Liver (tissue), 3 donors: ENCODE measurements at regions not wholly inside any gene's neighbourhood (a gene's known extent, or its start where the extent isn't known, plus 50 kb on each side); places are given as distances from the start of the nearest gene placed in this dataset.

Experiments
- ATF3 ChIP-seq: IDR thresholded peaks from 2 replicates; pipeline ENCODE4 v1.6.1; 2016; ENCODE audit warnings: antibody characterized with exemption
- FOXA1 ChIP-seq: IDR thresholded peaks from 2 replicates; pipeline ENCODE4 v1.6.1; 2016; ENCODE audit warnings: antibody characterized with exemption
- GABPA ChIP-seq, 2 donors: IDR thresholded peaks in 1 of 2; conservative IDR thresholded peaks in 1 of 2; 2 replicates each; pipeline ENCODE4 v1.6.1; 2016; ENCODE audit warnings: antibody characterized with exemption in 2 of 2, mild to moderate bottlenecking in 1 of 2, moderate library complexity in 1 of 2
- HNF4G ChIP-seq: IDR thresholded peaks from 2 replicates; pipeline ENCODE4 v1.6.1; 2016; ENCODE audit warnings: antibody characterized with exemption
- MAX ChIP-seq: IDR thresholded peaks from 2 replicates; pipeline ENCODE4 v1.6.1; 2016; ENCODE audit warnings: antibody characterized with exemption
- RAD21 ChIP-seq, 2 donors: IDR thresholded peaks; 2 replicates each; pipeline ENCODE4 v1.6.1; 2016; ENCODE audit warnings: antibody characterized with exemption in 2 of 2, mild to moderate bottlenecking in 2 of 2
- REST ChIP-seq: IDR thresholded peaks from 2 replicates; pipeline ENCODE4 v1.6.1; 2016; ENCODE audit warnings: antibody characterized with exemption, mild to moderate bottlenecking
- SP1 ChIP-seq: IDR thresholded peaks from 2 replicates; pipeline ENCODE4 v1.6.1; 2018; ENCODE audit warnings: antibody characterized with exemption, mild to moderate bottlenecking
- TAF1 ChIP-seq: conservative IDR thresholded peaks from 2 replicates; pipeline ENCODE4 v1.6.1; 2016; ENCODE audit warnings: antibody characterized with exemption, mild to moderate bottlenecking
- TF ChIP-seq, protein P1 (sequence below): fragments of 150-350 bp; IDR thresholded peaks from 2 replicates; pipeline ENCODE4 v1.5.1; 2017; ENCODE audit warnings: improper control_type of control experiment, low read depth, low read length; ENCODE audit not compliant: missing input control
- TF ChIP-seq, protein P2 (sequence below): IDR thresholded peaks from 2 replicates; pipeline ENCODE4 v1.6.1; 2016; ENCODE audit warnings: antibody characterized with exemption
- donor health status: healthy.
- donor health status: healthy.

DNA sequence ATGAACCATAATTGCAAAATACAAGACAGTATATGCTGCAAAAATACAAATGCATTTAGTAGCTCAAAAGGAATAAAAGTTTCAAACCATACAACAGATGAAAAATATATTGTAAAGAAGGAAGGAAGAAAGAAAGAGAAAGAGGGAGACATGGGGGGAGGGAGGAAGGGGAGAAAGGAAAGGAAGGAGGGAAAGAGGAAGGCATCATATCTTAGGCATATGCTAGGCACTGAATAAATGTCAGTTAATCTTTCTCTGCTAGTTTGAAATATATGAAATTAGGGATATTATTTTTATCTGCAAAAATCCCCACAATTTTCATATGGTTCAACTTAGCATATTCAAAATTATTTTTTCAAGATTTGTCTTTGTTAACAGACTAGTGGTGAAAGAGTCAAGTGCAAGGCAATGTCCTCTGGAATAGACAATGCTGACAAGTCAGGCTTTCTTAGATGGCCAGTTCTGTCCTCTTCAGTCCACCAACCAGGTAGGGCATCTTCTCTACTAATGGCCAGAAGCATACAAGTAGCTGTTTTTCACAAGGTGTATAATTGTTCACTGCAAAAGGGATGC is 506.4 kb downstream of the PRKD1 start:
- TF ChIP-seq, protein P1, sequence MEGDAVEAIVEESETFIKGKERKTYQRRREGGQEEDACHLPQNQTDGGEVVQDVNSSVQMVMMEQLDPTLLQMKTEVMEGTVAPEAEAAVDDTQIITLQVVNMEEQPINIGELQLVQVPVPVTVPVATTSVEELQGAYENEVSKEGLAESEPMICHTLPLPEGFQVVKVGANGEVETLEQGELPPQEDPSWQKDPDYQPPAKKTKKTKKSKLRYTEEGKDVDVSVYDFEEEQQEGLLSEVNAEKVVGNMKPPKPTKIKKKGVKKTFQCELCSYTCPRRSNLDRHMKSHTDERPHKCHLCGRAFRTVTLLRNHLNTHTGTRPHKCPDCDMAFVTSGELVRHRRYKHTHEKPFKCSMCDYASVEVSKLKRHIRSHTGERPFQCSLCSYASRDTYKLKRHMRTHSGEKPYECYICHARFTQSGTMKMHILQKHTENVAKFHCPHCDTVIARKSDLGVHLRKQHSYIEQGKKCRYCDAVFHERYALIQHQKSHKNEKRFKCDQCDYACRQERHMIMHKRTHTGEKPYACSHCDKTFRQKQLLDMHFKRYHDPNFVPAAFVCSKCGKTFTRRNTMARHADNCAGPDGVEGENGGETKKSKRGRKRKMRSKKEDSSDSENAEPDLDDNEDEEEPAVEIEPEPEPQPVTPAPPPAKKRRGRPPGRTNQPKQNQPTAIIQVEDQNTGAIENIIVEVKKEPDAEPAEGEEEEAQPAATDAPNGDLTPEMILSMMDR = no peak
- no peak for TF ChIP-seq FOXA1
- TF ChIP-seq TAF1 = no peak
- TF ChIP-seq MAX = no peak
- TF ChIP-seq ATF3 = no peak
- TF ChIP-seq RAD21 (IDR thresholded peaks at IDR 0.05) = no peak
- no peak for TF ChIP-seq REST
- TF ChIP-seq, protein P2, sequence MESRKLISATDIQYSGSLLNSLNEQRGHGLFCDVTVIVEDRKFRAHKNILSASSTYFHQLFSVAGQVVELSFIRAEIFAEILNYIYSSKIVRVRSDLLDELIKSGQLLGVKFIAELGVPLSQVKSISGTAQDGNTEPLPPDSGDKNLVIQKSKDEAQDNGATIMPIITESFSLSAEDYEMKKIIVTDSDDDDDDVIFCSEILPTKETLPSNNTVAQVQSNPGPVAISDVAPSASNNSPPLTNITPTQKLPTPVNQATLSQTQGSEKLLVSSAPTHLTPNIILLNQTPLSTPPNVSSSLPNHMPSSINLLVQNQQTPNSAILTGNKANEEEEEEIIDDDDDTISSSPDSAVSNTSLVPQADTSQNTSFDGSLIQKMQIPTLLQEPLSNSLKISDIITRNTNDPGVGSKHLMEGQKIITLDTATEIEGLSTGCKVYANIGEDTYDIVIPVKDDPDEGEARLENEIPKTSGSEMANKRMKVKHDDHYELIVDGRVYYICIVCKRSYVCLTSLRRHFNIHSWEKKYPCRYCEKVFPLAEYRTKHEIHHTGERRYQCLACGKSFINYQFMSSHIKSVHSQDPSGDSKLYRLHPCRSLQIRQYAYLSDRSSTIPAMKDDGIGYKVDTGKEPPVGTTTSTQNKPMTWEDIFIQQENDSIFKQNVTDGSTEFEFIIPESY = no peak
- TF ChIP-seq SP1 = no peak
- no peak for TF ChIP-seq HNF4G
- no peak for TF ChIP-seq GABPA (IDR thresholded peaks at IDR 0.05 in 1 of 2, conservative IDR thresholded peaks at IDR 0.05 in 1 of 2)
